HEK293 (cell line): ENCODE measurements at regions not wholly inside any gene's neighbourhood (a gene's known extent, or its start where the extent isn't known, plus 50 kb on each side); places are given as distances from the start of the nearest gene placed in this dataset.

ENCODE experiments used
- CTCF ChIA-PET: fragments of 350-600 bp; formaldehyde crosslinking; extraction: SDS; loops from one replicate; lab custom pipeline; 2021; ENCODE audit warnings: antibody characterized with exemption; lab: Yijun Ruan, JAX
- POLR2A ChIA-PET: fragments of 300-600 bp; formaldehyde crosslinking; extraction: SDS; loops from one replicate; lab custom pipeline; 2020; ENCODE audit warnings: antibody characterized with exemption, inconsistent platforms; lab: Yijun Ruan, JAX
- H3K27ac ChIP-seq: fragments of 200-500 bp; sonication (Bioruptor generic); 2 replicates; pipeline ENCODE4 v1.5.1; 2014; ENCODE audit warnings: low read depth, low read length, control low read depth, inconsistent platforms; ENCODE audit errors: extremely low read depth
- H3K36me3 ChIP-seq, 2 experiments: fragments of 200-500 bp in 1 of 2; sonication (Bioruptor generic) in 1 of 2; 1 replicate in 1 of 2; 2 replicates in 1 of 2; pipeline ENCODE4 v1.5.1; 2014 to 2017; ENCODE audit warnings: inconsistent platforms in 2 of 2, low read length in 2 of 2; ENCODE audit not compliant: control insufficient read depth in 2 of 2, insufficient read depth in 1 of 2
- H3K4me1 ChIP-seq: fragments of 200-500 bp; sonication (Bioruptor generic); 2 replicates; pipeline ENCODE4 v1.5.1; 2014; ENCODE audit warnings: mild to moderate bottlenecking, low read length, inconsistent platforms; ENCODE audit not compliant: control insufficient read depth, insufficient read depth
- H3K4me3 ChIP-seq: 2 replicates; pipeline ENCODE4 v1.5.1; 2011; ENCODE audit warnings: low read depth, mild to moderate bottlenecking, control low read depth, low read length, moderate library complexity
- H3K9me3 ChIP-seq: fragments of 200-500 bp; sonication (Bioruptor generic); 2 replicates; pipeline ENCODE4 v1.5.1; 2014; ENCODE audit warnings: low read depth, low read length, inconsistent platforms; ENCODE audit not compliant: control insufficient read depth, insufficient read depth
- ATF2 ChIP-seq: fragments of 450-650 bp; formaldehyde crosslinking; IDR thresholded peaks from 2 replicates; pipeline ENCODE4 v1.5.1; 2016; ENCODE audit warnings: missing biosample characterization, missing genetic modification characterization, low read depth
- KLF1 ChIP-seq: fragments of 450-650 bp; formaldehyde crosslinking; IDR thresholded peaks from 2 replicates; pipeline ENCODE4 v1.5.1; 2016; ENCODE audit warnings: missing biosample characterization, missing genetic modification characterization
- SALL2 ChIP-seq: fragments of 450-650 bp; formaldehyde crosslinking; IDR thresholded peaks from 2 replicates; pipeline ENCODE4 v1.5.0; 2017; ENCODE audit warnings: missing biosample characterization, mild to moderate bottlenecking, missing genetic modification characterization, borderline replicate concordance
- ZBTB1 ChIP-seq: fragments of 450-650 bp; formaldehyde crosslinking; IDR thresholded peaks from 2 replicates; pipeline ENCODE4 v1.5.1; 2016; ENCODE audit warnings: missing biosample characterization, missing genetic modification characterization
- ZBTB21 ChIP-seq: fragments of 450-650 bp; formaldehyde crosslinking; IDR thresholded peaks from 2 replicates; pipeline ENCODE4 v1.5.1; 2017; ENCODE audit warnings: missing biosample characterization, missing genetic modification characterization
- ZFHX2 ChIP-seq: fragments of 450-650 bp; formaldehyde crosslinking; conservative IDR thresholded peaks from 2 replicates; pipeline ENCODE4 v1.5.1; 2016; ENCODE audit warnings: missing biosample characterization, missing genetic modification characterization
- ZIC2 ChIP-seq: fragments of 450-650 bp; formaldehyde crosslinking; IDR thresholded peaks from 2 replicates; pipeline ENCODE4 v1.5.1; 2016; ENCODE audit warnings: missing biosample characterization, missing genetic modification characterization
- ZNF146 ChIP-seq: fragments of 450-650 bp; formaldehyde crosslinking; IDR thresholded peaks from 2 replicates; pipeline ENCODE4 v1.5.1; 2016; ENCODE audit warnings: missing biosample characterization, missing genetic modification characterization
- ZNF18 ChIP-seq: fragments of 450-650 bp; formaldehyde crosslinking; IDR thresholded peaks from 2 replicates; pipeline ENCODE4 v1.5.1; 2016; ENCODE audit warnings: missing biosample characterization, missing genetic modification characterization
- ZNF19 ChIP-seq: fragments of 450-650 bp; formaldehyde crosslinking; IDR thresholded peaks from 2 replicates; pipeline ENCODE4; 2016; ENCODE audit warnings: missing biosample characterization, missing genetic modification characterization, low read depth
- ZNF221 ChIP-seq: fragments of 450-650 bp; formaldehyde crosslinking; IDR thresholded peaks from 2 replicates; pipeline ENCODE4 v1.5.1; 2017; ENCODE audit warnings: missing biosample characterization, missing genetic modification characterization, borderline replicate concordance
- ZNF23 ChIP-seq: fragments of 450-650 bp; formaldehyde crosslinking; IDR thresholded peaks from 2 replicates; pipeline ENCODE4 v1.5.1; 2016; ENCODE audit warnings: missing biosample characterization, missing genetic modification characterization, borderline replicate concordance
- ZNF280C ChIP-seq: fragments of 450-650 bp; formaldehyde crosslinking; IDR thresholded peaks from 2 replicates; pipeline ENCODE4 v1.5.1; 2016; ENCODE audit warnings: missing biosample characterization, missing genetic modification characterization
- ZNF37A ChIP-seq: fragments of 450-650 bp; IDR thresholded peaks from 2 replicates; pipeline ENCODE4 v1.5.1; 2018; ENCODE audit warnings: missing biosample characterization, missing genetic modification characterization
- ZNF426 ChIP-seq: fragments of 450-650 bp; formaldehyde crosslinking; IDR thresholded peaks from 2 replicates; pipeline ENCODE4 v1.5.1; 2017; ENCODE audit warnings: missing biosample characterization, missing genetic modification characterization, mild to moderate bottlenecking, inconsistent platforms, moderate library complexity
- ZNF513 ChIP-seq: fragments of 450-650 bp; IDR thresholded peaks from 2 replicates; pipeline ENCODE4 v1.5.1; 2018; ENCODE audit warnings: missing biosample characterization, missing genetic modification characterization
- ZNF580 ChIP-seq: fragments of 450-650 bp; formaldehyde crosslinking; IDR thresholded peaks from 2 replicates; pipeline ENCODE4 v1.5.1; 2016; ENCODE audit warnings: missing biosample characterization, missing genetic modification characterization
- ZNF596 ChIP-seq: fragments of 450-650 bp; IDR thresholded peaks from 2 replicates; pipeline ENCODE4 v1.5.0; 2018; ENCODE audit warnings: missing biosample characterization, mild to moderate bottlenecking, missing genetic modification characterization, moderate library complexity
- ZNF670 ChIP-seq: fragments of 450-650 bp; formaldehyde crosslinking; IDR thresholded peaks from 2 replicates; pipeline ENCODE4 v1.5.1; 2016; ENCODE audit warnings: missing biosample characterization, missing genetic modification characterization, low read depth
- ZNF747 ChIP-seq: fragments of 450-650 bp; formaldehyde crosslinking; IDR thresholded peaks from 2 replicates; pipeline ENCODE4 v1.5.1; 2016; ENCODE audit warnings: missing biosample characterization, missing genetic modification characterization
- ZNF843 ChIP-seq: fragments of 450-650 bp; formaldehyde crosslinking; IDR thresholded peaks from 2 replicates; pipeline ENCODE4 v1.5.1; 2016; ENCODE audit warnings: missing biosample characterization, missing genetic modification characterization

- TF ChIP-seq ZNF747 (no peak), KLF1 (tag by site-specific recombination) (no peak), ZNF23 (no peak), ZFHX2 (tag by site-specific recombination) (no peak), ZNF280C (tag by site-specific recombination) (no peak), ZNF18 (tag by site-specific recombination) (no peak), ZNF580 (tag by site-specific recombination) (no peak), ZNF513 (tag by site-specific recombination) (no peak), ZNF670 (tag by site-specific recombination) (no peak), ZNF426 (tag by site-specific recombination) (no peak), ZIC2 (no peak), ZNF37A (tag by site-specific recombination) (no peak), ZNF843 (tag by site-specific recombination) (no peak), ZNF146 (no peak), ZNF596 (no peak), ZNF221 (tag by site-specific recombination) (no peak)
- CTCF ChIA-PET: no interaction called here
- H3K4me1 ChIP-seq: no peaks in the 10 kb centered on the region
- no peaks in the 10 kb centered on the region for H3K36me3 ChIP-seq
- no peak overlapping the region for H3K27ac ChIP-seq
- POLR2A ChIA-PET: no interaction called here
- no peaks in the 10 kb centered on the region for H3K9me3 ChIP-seq
- H3K4me3 ChIP-seq: no peak overlapping the region
These were observed 503.2 kb upstream of the CTSO start for GRCh38 chr4:156456830-156457229.

- TF ChIP-seq ZBTB1: no peak
- TF ChIP-seq SALL2 (tag by site-specific recombination): no peak
- no peak for TF ChIP-seq ZBTB21 (tag by site-specific recombination)
- TF ChIP-seq ATF2 (tag by site-specific recombination): no peak
- no peak for TF ChIP-seq ZNF19 (tag by site-specific recombination)
- POLR2A ChIA-PET: no interaction called here
- H3K9me3 ChIP-seq: no peaks in the 10 kb centered on the region
- H3K4me3 ChIP-seq: no peak overlapping the region
- CTCF ChIA-PET: no interaction called here
- no peaks in the 10 kb centered on the region for H3K4me1 ChIP-seq
- no peaks in the 10 kb centered on the region for H3K36me3 ChIP-seq
- H3K27ac ChIP-seq: no peak overlapping the region
These were observed 489.8 kb upstream of the CTSO start for GRCh38 chr4:156443488-156443887.
